ENCODE measurements at regions not wholly inside any gene's neighbourhood (a gene's known extent, or its start where the extent isn't known, plus 50 kb on each side); places are given as distances from the start of the nearest gene placed in this dataset.

GRCh38 chr14:54094765-54095164, 138.1 kb upstream of the BMP4 start:
- no peak for ATAC-seq

- ATAC-seq = no peak
Observed at GRCh38 chr14:54098536-54098935, 141.9 kb upstream of the BMP4 start.

- no peak for ATAC-seq
Observed at GRCh38 chr14:54102051-54102456, 145.4 kb upstream of the BMP4 start.

GRCh38 chr14:54102530-54102929, 145.9 kb upstream of the BMP4 start:
- no peak for ATAC-seq

- no peak for ATAC-seq
Observed at GRCh38 chr14:54104601-54105145, 148.0 kb upstream of the BMP4 start.

GRCh38 chr14:54105406-54105805, 148.8 kb upstream of the BMP4 start:
- no peak for ATAC-seq

- ATAC-seq = no peak
Observed at GRCh38 chr14:54105898-54106297, 149.3 kb upstream of the BMP4 start.

GRCh38 chr14:54106661-54107377, 150.2 kb upstream of the BMP4 start:
- no peak for ATAC-seq

GRCh38 chr14:54108481-54109471, 152.2 kb upstream of the BMP4 start:
- no peak for ATAC-seq

- no peak for ATAC-seq
Observed at GRCh38 chr14:54109521-54110120, 153.0 kb upstream of the BMP4 start.

GRCh38 chr14:54114941-54115340, 158.3 kb upstream of the BMP4 start:
- ATAC-seq = no peak

- no peak for ATAC-seq
Observed at GRCh38 chr14:54116198-54116885, 159.7 kb upstream of the BMP4 start.

GRCh38 chr14:54116972-54117371, 160.3 kb upstream of the BMP4 start:
- no peak for ATAC-seq

- no peak for ATAC-seq
Observed at GRCh38 chr14:54117396-54117795, 160.8 kb upstream of the BMP4 start.

GRCh38 chr14:54117924-54118323, 161.3 kb upstream of the BMP4 start:
- no peak for ATAC-seq

GRCh38 chr14:54120260-54120659, 163.6 kb upstream of the BMP4 start:
- ATAC-seq = no peak

- ATAC-seq = no peak
Observed at GRCh38 chr14:54121466-54122027, 164.9 kb upstream of the BMP4 start.

GRCh38 chr14:54123841-54124240, 167.2 kb upstream of the BMP4 start:
- no peak for ATAC-seq

- no peak for ATAC-seq
Observed at GRCh38 chr14:54125109-54125508, 168.5 kb upstream of the BMP4 start.

GRCh38 chr14:54126947-54127346, 170.3 kb upstream of the BMP4 start:
- no peak for ATAC-seq

- no peak for ATAC-seq
Observed at GRCh38 chr14:54127526-54127925, 170.9 kb upstream of the BMP4 start.
